ENCODE measurements at regions not wholly inside any gene's neighbourhood (a gene's known extent, or its start where the extent isn't known, plus 50 kb on each side); places are given as distances from the start of the nearest gene placed in this dataset.

GRCh38 chr5:131084436-131084835, 80.6 kb downstream of the HINT1 start:
- ChIA-PET POLR2A (no interaction called here), CTCF (no interaction called here), RAD21 (ENCODE audit: unreplicated experiment) (no interaction called here), SMC1A (ENCODE audit: uncharacterized antibody, unreplicated experiment) (no interaction called here)
- FAIRE-seq, result no peak
- no peaks in the 10 kb centered on the region for H3K36me3 ChIP-seq (ENCODE audit: control insufficient read depth in 2 of 2, insufficient read depth in 2 of 2, low read length in 1 of 2)
- no peaks in the 10 kb centered on the region for H3K9me3 ChIP-seq (replicated peaks; ENCODE audit: control insufficient read depth, insufficient read depth, low read length)
- intact Hi-C loops (cut with micrococcal nuclease; ENCODE audit: unreplicated experiment) (no loop called here), in situ Hi-C loops (cut with MboI) (no loop called here)
- no peak for DNase-seq (ENCODE audit: low read depth, low spot score)
- H3K4me2 ChIP-seq (ENCODE audit: control insufficient read depth, insufficient read depth), result no peak overlapping the region
- H3K79me2 ChIP-seq (ENCODE audit: control insufficient read depth, insufficient read depth, low read length), result no peaks in the 10 kb centered on the region
- H3K27me3 ChIP-seq (replicated peaks in 1 of 2; ENCODE audit: control insufficient read depth in 2 of 2, insufficient read depth in 2 of 2, low read length in 1 of 2), result 0 out of 4 replicates have a peak, but pooled peaks cover 0 to 3% of the 10 kb centered on the region in 2 experiments
- H2AFZ ChIP-seq (ENCODE audit: control insufficient read depth, low read depth, low read length), result no peak overlapping the region
- H3K4me3 ChIP-seq, result no peak overlapping the region
- no peak for TF ChIP-seq BHLHE40 (IDR thresholded peaks at IDR 0.05; ENCODE audit: borderline replicate concordance in 1 of 2, low read depth in 2 of 2, low read length in 1 of 2)
- no peak for TF ChIP-seq SMARCA5 (IDR thresholded peaks at IDR 0.05)
- TF ChIP-seq IRF4 (IDR thresholded peaks at IDR 0.05; ENCODE audit: low read depth, low read length), result no peak
- TF ChIP-seq, protein P1, sequence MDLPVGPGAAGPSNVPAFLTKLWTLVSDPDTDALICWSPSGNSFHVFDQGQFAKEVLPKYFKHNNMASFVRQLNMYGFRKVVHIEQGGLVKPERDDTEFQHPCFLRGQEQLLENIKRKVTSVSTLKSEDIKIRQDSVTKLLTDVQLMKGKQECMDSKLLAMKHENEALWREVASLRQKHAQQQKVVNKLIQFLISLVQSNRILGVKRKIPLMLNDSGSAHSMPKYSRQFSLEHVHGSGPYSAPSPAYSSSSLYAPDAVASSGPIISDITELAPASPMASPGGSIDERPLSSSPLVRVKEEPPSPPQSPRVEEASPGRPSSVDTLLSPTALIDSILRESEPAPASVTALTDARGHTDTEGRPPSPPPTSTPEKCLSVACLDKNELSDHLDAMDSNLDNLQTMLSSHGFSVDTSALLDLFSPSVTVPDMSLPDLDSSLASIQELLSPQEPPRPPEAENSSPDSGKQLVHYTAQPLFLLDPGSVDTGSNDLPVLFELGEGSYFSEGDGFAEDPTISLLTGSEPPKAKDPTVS (IDR thresholded peaks at IDR 0.05; ENCODE audit: low read depth, low read length), result no peak
- TF ChIP-seq WRNIP1 (IDR thresholded peaks at IDR 0.05; ENCODE audit: borderline replicate concordance, low read depth, low read length), result no peak
- no peaks in the 10 kb centered on the region for H4K20me1 ChIP-seq (ENCODE audit: control insufficient read depth, insufficient read depth)
- no peak overlapping the region for H3K9ac ChIP-seq (ENCODE audit: control insufficient read depth, insufficient read depth, low read length)
- no peak for ATAC-seq
- H3K4me1 ChIP-seq (ENCODE audit: control insufficient read depth, insufficient read depth, low read length), result no peaks in the 10 kb centered on the region
- BruUV-seq (replicated peaks), result no TSS peak
- no peak overlapping the region for H3K27ac ChIP-seq (ENCODE audit: control insufficient read depth, insufficient read depth)
- 27% methylated on average over 3 of the region's 3 CpGs for WGBS (ENCODE audit: insufficient coverage, insufficient replicate concordance, low lambda C conversion rate, missing lambda C conversion rate)

- in situ Hi-C loops (cut with MboI) (no loop called here), intact Hi-C loops (cut with micrococcal nuclease; ENCODE audit: unreplicated experiment) (no loop called here)
- Histone ChIP-seq H3K4me2 (ENCODE audit: control insufficient read depth, insufficient read depth) (no peak overlapping the region), H3K27me3 (replicated peaks in 1 of 2; ENCODE audit: control insufficient read depth in 2 of 2, insufficient read depth in 2 of 2, low read length in 1 of 2) (0 out of 4 replicates have a peak, but pooled peaks cover 0 to 3% of the 10 kb centered on the region in 2 experiments), H3K9ac (ENCODE audit: control insufficient read depth, insufficient read depth, low read length) (no peak overlapping the region), H3K36me3 (ENCODE audit: control insufficient read depth in 2 of 2, insufficient read depth in 2 of 2, low read length in 1 of 2) (no peaks in the 10 kb centered on the region), H3K4me1 (ENCODE audit: control insufficient read depth, insufficient read depth, low read length) (no peaks in the 10 kb centered on the region), H3K27ac (ENCODE audit: control insufficient read depth, insufficient read depth) (no peak overlapping the region), H4K20me1 (ENCODE audit: control insufficient read depth, insufficient read depth) (no peaks in the 10 kb centered on the region), H3K4me3 (no peak overlapping the region), H3K9me3 (replicated peaks; ENCODE audit: control insufficient read depth, insufficient read depth, low read length) (no peaks in the 10 kb centered on the region), H3K79me2 (ENCODE audit: control insufficient read depth, insufficient read depth, low read length) (no peaks in the 10 kb centered on the region), H2AFZ (ENCODE audit: control insufficient read depth, low read depth, low read length) (no peak overlapping the region)
- 28% methylated on average over 2 of the region's 2 CpGs for WGBS (ENCODE audit: insufficient coverage, insufficient replicate concordance, low lambda C conversion rate, missing lambda C conversion rate)
- RAD21 ChIA-PET (ENCODE audit: unreplicated experiment), result no interaction called here
- POLR2A ChIA-PET, result no interaction called here
- BruUV-seq (replicated peaks), result no TSS peak
- CTCF ChIA-PET, result interaction anchor here (0.7 kb wide), 1 partner anchor 330 kb away, joined by 3 read pairs; no protein-coding TSS in a partner anchor
- DNase-seq (ENCODE audit: low read depth, low spot score), result no peak
- no peak for ATAC-seq
- no peak for FAIRE-seq
- SMC1A ChIA-PET (ENCODE audit: uncharacterized antibody, unreplicated experiment), result no interaction called here
- TF ChIP-seq BRCA1 (IDR thresholded peaks at IDR 0.05; ENCODE audit: low read depth, low read length), result no peak
- no peak for TF ChIP-seq NFIC (IDR thresholded peaks at IDR 0.05; ENCODE audit: low read depth, low read length)
- TF ChIP-seq, protein P2, sequence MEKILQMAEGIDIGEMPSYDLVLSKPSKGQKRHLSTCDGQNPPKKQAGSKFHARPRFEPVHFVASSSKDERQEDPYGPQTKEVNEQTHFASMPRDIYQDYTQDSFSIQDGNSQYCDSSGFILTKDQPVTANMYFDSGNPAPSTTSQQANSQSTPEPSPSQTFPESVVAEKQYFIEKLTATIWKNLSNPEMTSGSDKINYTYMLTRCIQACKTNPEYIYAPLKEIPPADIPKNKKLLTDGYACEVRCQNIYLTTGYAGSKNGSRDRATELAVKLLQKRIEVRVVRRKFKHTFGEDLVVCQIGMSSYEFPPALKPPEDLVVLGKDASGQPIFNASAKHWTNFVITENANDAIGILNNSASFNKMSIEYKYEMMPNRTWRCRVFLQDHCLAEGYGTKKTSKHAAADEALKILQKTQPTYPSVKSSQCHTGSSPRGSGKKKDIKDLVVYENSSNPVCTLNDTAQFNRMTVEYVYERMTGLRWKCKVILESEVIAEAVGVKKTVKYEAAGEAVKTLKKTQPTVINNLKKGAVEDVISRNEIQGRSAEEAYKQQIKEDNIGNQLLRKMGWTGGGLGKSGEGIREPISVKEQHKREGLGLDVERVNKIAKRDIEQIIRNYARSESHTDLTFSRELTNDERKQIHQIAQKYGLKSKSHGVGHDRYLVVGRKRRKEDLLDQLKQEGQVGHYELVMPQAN (conservative IDR thresholded peaks at IDR 0.05), result no peak
- no peak for TF ChIP-seq SMAD1 (IDR thresholded peaks at IDR 0.05; ENCODE audit: low read depth, partially characterized antibody)
- TF ChIP-seq IKZF2 (IDR thresholded peaks at IDR 0.05), result no peak
- no peak for TF ChIP-seq GABPA (IDR thresholded peaks at IDR 0.05; ENCODE audit: low read depth)
- TF ChIP-seq KLF5 (IDR thresholded peaks at IDR 0.05; ENCODE audit: partially characterized antibody), result no peak
- TF ChIP-seq TARDBP (IDR thresholded peaks at IDR 0.05; ENCODE audit: borderline replicate concordance), result no peak
These were observed 83.1 kb downstream of the HINT1 start for GRCh38 chr5:131081913-131082488.
